Testis (tissue), 2 donors: ENCODE measurements at regions not wholly inside any gene's neighbourhood (a gene's known extent, or its start where the extent isn't known, plus 50 kb on each side); places are given as distances from the start of the nearest gene placed in this dataset.

ENCODE experiments used
- DNase-seq: peaks from one replicate; pipeline ENCODE4 v3.0.0-alpha.2; 2019
- H3K27ac ChIP-seq, 2 donors: fragments of 200-600 bp; sonication (generic); one replicate each; pipeline ENCODE4 v1.5.1; 2019
- H3K27me3 ChIP-seq: fragments of 200-600 bp; sonication (generic); one replicate; pipeline ENCODE4 v1.5.1; 2019
- H3K36me3 ChIP-seq: fragments of 200-600 bp; sonication (generic); one replicate; pipeline ENCODE4 v1.5.1; 2017; ENCODE audit warnings: low read depth; ENCODE audit errors: missing control alignments
- H3K4me1 ChIP-seq: fragments of 200-600 bp; sonication (generic); one replicate; pipeline ENCODE4 v1.5.1; 2019
- H3K4me3 ChIP-seq, 2 donors: fragments of 200-600 bp; sonication (generic); one replicate each; pipeline ENCODE4 v1.5.1; 2017 to 2019
- H3K9me3 ChIP-seq: fragments of 200-600 bp; sonication (generic); one replicate; pipeline ENCODE4 v1.5.1; 2017
- CTCF ChIP-seq, 3 experiments: fragments of 450-650 bp in 2 of 3; fragments of 200-600 bp in 1 of 3; sonication (generic) in 1 of 3; IDR thresholded peaks; one replicate each; pipeline ENCODE4 v1.5.1; 2016 to 2019; ENCODE audit warnings: antibody characterized with exemption in 3 of 3, mild to moderate bottlenecking in 2 of 3, moderate library complexity in 1 of 3
- POLR2A ChIP-seq: fragments of 450-650 bp; IDR thresholded peaks from one replicate; pipeline ENCODE4 v1.6.1; 2017; ENCODE audit warnings: antibody characterized with exemption, mild to moderate bottlenecking, moderate library complexity
- WGBS, 2 donors: methylation state at CpG; one replicate each; pipeline ENCODE4 v1.1.5; 2018; 5-methylcytosine and 5-hydroxymethylcytosine counted together
- intact Hi-C: fragments of 100-400 bp; cut with DNase I; formaldehyde crosslinking; loops from one replicate; pipeline ENCODE4 v1.15.1; 2023; ENCODE audit warnings: low total_unique reads

DNA sequence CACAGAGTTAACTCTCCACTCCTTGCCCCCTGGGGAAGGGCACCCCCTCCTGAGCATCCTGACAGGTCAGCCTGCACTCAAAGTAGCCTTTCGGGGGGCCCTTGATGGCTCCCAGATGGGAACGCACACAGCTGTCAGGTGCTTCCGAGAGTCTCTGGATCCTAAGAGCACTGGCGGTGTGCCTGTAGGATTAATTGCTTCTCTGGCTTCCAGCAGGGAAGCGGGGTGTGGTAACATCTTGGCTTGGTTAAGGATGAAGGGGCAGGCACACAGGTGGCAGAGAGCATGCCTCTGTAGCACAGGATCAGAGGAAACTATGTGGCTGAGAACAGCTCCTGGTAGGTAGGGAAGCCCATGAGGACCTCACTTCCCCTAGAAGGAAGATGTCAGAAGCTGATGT lies 199.8 kb downstream of the MIAT start:
- H3K4me3 ChIP-seq, result no peak overlapping the region
- TF ChIP-seq CTCF (IDR thresholded peaks at IDR 0.05), result no peak
- TF ChIP-seq POLR2A, result no peak
- 80 to 85% methylated on average over 5 of the region's 5 CpGs for WGBS, 2 donors
- intact Hi-C loops, result no loop called here
- no peaks in the 10 kb centered on the region for H3K27me3 ChIP-seq
- no peaks in the 10 kb centered on the region for H3K36me3 ChIP-seq
- DNase-seq, result no peak
- H3K27ac ChIP-seq, result no peak overlapping the region
- no peaks in the 10 kb centered on the region for H3K9me3 ChIP-seq
- H3K4me1 ChIP-seq, result no peaks in the 10 kb centered on the region

GRCh38 chr22:26860301-26860700 lies 202.9 kb downstream of the MIAT start:
- no peaks in the 10 kb centered on the region for H3K4me1 ChIP-seq
- no peaks in the 10 kb centered on the region for H3K9me3 ChIP-seq
- intact Hi-C loops, result no loop called here
- WGBS, 2 donors, result 61 to 75% methylated on average over 9 of the region's 9 CpGs
- no peaks in the 10 kb centered on the region for H3K36me3 ChIP-seq
- peak overlapping the region in 1 of 2 donors; percentile 32 for H3K4me3 ChIP-seq
- peak; percentile 63 for DNase-seq
- TF ChIP-seq CTCF (IDR thresholded peaks at IDR 0.05) (no peak), POLR2A (no peak)
- no peaks in the 10 kb centered on the region for H3K27me3 ChIP-seq
- no peak overlapping the region for H3K27ac ChIP-seq

DNA sequence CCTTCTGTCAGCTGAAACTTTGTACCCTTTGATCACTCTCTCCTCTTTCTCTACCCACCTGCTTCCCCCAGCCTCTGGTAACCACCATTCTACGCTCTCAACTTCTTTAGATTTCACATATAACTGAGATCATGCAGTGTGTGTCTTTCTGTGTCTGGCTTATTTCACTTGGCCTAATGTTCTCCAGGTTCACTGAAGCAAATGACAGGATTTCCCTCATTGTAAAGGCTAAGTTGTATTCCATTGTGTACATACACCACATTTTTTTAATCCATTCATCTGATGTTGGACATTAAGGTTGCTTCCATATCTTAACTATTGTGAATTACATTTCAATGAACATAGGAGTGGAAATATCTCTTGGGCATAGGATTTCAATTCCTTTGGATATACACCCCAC lies 207.6 kb downstream of the MIAT start:
- no peak for TF ChIP-seq POLR2A
- TF ChIP-seq CTCF (IDR thresholded peaks at IDR 0.05), result no peak
- DNase-seq, result no peak
- intact Hi-C loops, result no loop called here
- Histone ChIP-seq H3K9me3 (no peaks in the 10 kb centered on the region), H3K4me1 (no peaks in the 10 kb centered on the region), H3K4me3 (no peak overlapping the region), H3K27ac (no peak overlapping the region), H3K27me3 (no peaks in the 10 kb centered on the region), H3K36me3 (no peaks in the 10 kb centered on the region)
- whole genome bisulfite sequencing, 2 donors, result 100% methylated on average over 1 of the region's 1 CpG

DNA sequence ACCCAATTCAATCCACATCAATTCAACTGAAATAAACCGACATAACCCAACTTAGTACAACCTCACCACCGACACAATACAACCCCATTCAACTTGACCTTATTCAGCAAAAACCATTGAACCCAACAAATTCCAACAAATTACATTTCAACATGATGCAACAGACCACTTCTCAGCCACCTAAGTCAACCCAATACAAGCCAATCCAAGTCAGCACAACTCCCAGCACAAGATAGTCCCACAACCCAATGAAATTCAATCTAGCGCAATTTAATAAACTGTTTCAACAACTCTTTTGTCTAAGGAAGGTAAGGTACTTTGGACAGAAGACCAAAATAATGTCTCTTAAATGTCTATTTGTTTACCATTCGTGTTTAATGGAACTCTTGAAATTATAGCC lies 226.0 kb downstream of the MIAT start:
- Histone ChIP-seq H3K27me3 (no peaks in the 10 kb centered on the region), H3K4me1 (peaks cover 6% of the 10 kb centered on the region), H3K4me3 (no peak overlapping the region), H3K27ac (no peak overlapping the region), H3K36me3 (no peaks in the 10 kb centered on the region), H3K9me3 (no peaks in the 10 kb centered on the region)
- intact Hi-C loops, result no loop called here
- DNase-seq, result no peak
- 93 to 95% methylated on average over 4 of the region's 4 CpGs for WGBS, 2 donors
- TF ChIP-seq CTCF (IDR thresholded peaks at IDR 0.05), result no peak
- no peak for TF ChIP-seq POLR2A

DNA sequence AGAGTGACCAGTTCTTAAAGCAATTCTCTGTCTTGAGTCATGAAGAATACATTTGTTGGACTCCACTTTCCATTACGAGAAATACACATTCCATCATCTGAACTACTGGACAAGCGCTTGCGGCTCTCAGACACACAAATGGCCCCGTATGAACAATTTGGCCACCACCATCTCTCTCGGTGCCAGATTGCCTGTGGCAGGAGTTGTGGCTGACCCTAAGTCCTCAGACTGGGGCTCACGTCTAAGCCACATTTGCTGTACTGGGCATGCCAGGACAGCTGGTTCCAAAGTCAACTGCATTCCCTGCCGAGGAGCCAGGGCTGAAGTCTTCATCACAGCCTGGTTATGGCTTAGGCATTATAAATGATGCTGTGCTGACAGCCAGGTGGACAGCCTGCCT lies 227.5 kb downstream of the MIAT start:
- no peak overlapping the region for H3K4me3 ChIP-seq
- no peak overlapping the region for H3K27ac ChIP-seq
- WGBS, 2 donors, result 82 to 92% methylated on average over 6 to 7 of the region's 7 CpGs
- H3K4me1 ChIP-seq, result peaks cover 6% of the 10 kb centered on the region
- no peaks in the 10 kb centered on the region for H3K27me3 ChIP-seq
- no peaks in the 10 kb centered on the region for H3K36me3 ChIP-seq
- TF ChIP-seq CTCF (IDR thresholded peaks at IDR 0.05), result no peak
- TF ChIP-seq POLR2A, result no peak
- intact Hi-C loops, result no loop called here
- no peaks in the 10 kb centered on the region for H3K9me3 ChIP-seq
- DNase-seq, result no peak
